ENCODE measurements at regions not wholly inside any gene's neighbourhood (a gene's known extent, or its start where the extent isn't known, plus 50 kb on each side); places are given as distances from the start of the nearest gene placed in this dataset.

DNA sequence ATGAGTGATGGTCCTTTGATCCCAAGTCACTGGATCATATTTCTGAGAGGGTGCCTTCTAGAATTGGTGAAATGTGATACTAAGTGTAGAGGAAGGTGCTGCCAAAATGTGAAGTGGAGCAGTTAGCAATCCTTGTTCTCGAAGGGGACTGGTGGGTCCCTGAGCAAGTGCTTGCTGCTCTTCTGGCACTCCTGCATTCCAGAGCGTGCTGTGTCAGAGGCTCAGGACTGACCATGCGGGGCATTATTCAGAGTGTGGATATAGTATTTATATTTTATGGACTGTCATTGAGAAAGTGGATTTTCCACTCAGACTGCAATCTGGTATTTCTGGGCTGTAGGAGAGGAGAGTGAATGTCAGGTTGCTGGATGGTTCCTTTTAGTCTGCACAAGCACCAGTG, 152.6 kb upstream of the KL start:
- Histone ChIP-seq H3K27me3 (ENCODE audit: control insufficient read depth in 1 of 2, insufficient read depth in 2 of 2, low read length in 2 of 2) (no peaks in the 10 kb centered on the region), H3K4me1 (ENCODE audit: control insufficient read depth, insufficient read depth, low read length) (no peaks in the 10 kb centered on the region), H3K9me3 (ENCODE audit: control insufficient read depth in 2 of 2, low read length in 2 of 2) (peaks cover 9 to 13% of the 10 kb centered on the region in 2 donors), H3K4me3 (ENCODE audit: low read length in 2 of 2) (no peak overlapping the region), H3K9ac (ENCODE audit: low read length in 2 of 2) (no peak overlapping the region), H3K27ac (ENCODE audit: low read length) (no peak overlapping the region), H3K36me3 (ENCODE audit: control insufficient read depth in 2 of 2, insufficient read depth in 2 of 2, low read length in 2 of 2) (no peaks in the 10 kb centered on the region)

DNA sequence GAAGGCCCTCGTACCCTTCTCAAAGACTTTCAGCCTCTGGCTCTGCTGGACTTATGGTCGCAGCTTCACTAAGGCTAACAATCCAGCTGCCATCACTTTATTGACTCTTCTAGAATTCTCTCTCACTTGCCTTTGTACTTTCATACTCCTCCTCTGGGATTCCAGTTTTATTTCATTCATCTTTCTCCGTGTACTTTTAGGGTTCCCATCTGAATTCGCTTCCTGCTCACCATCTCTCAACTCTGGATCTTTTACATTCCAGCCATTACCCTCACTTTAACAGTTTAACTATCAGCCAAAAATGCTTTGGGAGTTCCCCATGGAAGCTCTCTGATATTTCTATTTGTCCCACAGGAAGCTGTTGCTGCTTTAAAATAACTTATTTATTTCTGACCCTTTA, 149.3 kb upstream of the KL start:
- Histone ChIP-seq H3K27me3 (ENCODE audit: control insufficient read depth in 1 of 2, insufficient read depth in 2 of 2, low read length in 2 of 2) (no peaks in the 10 kb centered on the region), H3K4me1 (ENCODE audit: control insufficient read depth, insufficient read depth, low read length) (no peaks in the 10 kb centered on the region), H3K9me3 (ENCODE audit: control insufficient read depth in 2 of 2, low read length in 2 of 2) (peaks cover 1 to 3% of the 10 kb centered on the region in 2 donors), H3K9ac (ENCODE audit: low read length in 2 of 2) (no peak overlapping the region), H3K27ac (ENCODE audit: low read length) (no peak overlapping the region), H3K36me3 (ENCODE audit: control insufficient read depth in 2 of 2, insufficient read depth in 2 of 2, low read length in 2 of 2) (no peaks in the 10 kb centered on the region), H3K4me3 (ENCODE audit: low read length in 2 of 2) (no peak overlapping the region)

DNA sequence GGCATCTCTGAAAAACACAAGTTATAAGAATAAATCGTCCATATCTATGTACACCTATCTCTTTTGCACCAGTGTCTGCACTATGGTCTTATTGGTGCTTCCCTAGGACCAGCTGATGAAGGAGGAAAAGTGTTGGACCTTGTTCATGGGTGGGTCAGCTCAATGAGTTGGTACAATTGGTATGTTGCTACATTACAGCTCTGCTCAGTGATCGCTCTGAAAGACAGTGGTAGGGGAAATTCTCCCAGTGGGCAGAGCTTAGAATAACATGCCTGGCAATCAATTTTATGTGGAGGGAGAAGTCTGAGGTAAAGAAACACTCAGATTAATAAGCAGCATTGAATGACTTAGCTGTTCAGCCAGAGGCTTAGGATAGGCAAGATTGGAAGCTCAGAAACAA, 138.7 kb upstream of the KL start:
- H3K4me3 ChIP-seq (ENCODE audit: low read length in 2 of 2) = no peak overlapping the region
- H3K4me1 ChIP-seq (ENCODE audit: control insufficient read depth, insufficient read depth, low read length) = peaks cover 14% of the 10 kb centered on the region
- H3K27me3 ChIP-seq (ENCODE audit: control insufficient read depth in 1 of 2, insufficient read depth in 2 of 2, low read length in 2 of 2) = no peaks in the 10 kb centered on the region
- H3K9me3 ChIP-seq (ENCODE audit: control insufficient read depth in 2 of 2, low read length in 2 of 2) = no peaks in the 10 kb centered on the region
- H3K9ac ChIP-seq (ENCODE audit: low read length in 2 of 2) = no peak overlapping the region
- no peak overlapping the region for H3K27ac ChIP-seq (ENCODE audit: low read length)
- no peaks in the 10 kb centered on the region for H3K36me3 ChIP-seq (ENCODE audit: control insufficient read depth in 2 of 2, insufficient read depth in 2 of 2, low read length in 2 of 2)

DNA sequence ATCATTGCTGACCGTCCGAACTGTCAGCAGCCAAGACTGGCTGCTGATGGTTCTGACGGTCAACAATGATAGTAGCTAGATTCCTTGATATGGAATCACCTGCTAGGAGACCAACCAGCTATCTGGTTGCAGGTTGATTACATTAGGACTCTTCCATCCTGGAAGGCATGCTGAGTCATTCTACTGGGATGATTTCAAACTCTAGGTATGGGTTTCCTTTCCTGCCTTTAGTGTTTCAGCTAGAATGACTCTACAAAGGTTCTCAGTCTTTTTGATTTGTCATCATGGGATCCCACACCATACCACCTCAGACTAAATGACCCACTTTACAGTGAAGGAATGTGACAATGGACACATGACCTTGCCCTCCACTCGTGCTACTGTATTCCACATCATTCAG, 138.1 kb upstream of the KL start:
- H3K36me3 ChIP-seq (ENCODE audit: control insufficient read depth in 2 of 2, insufficient read depth in 2 of 2, low read length in 2 of 2) = no peaks in the 10 kb centered on the region
- no peak overlapping the region for H3K4me3 ChIP-seq (ENCODE audit: low read length in 2 of 2)
- H3K27me3 ChIP-seq (ENCODE audit: control insufficient read depth in 1 of 2, insufficient read depth in 2 of 2, low read length in 2 of 2) = no peaks in the 10 kb centered on the region
- no peak overlapping the region for H3K27ac ChIP-seq (ENCODE audit: low read length)
- no peaks in the 10 kb centered on the region for H3K9me3 ChIP-seq (ENCODE audit: control insufficient read depth in 2 of 2, low read length in 2 of 2)
- H3K4me1 ChIP-seq (ENCODE audit: control insufficient read depth, insufficient read depth, low read length) = peaks cover 14% of the 10 kb centered on the region
- H3K9ac ChIP-seq (ENCODE audit: low read length in 2 of 2) = no peak overlapping the region

DNA sequence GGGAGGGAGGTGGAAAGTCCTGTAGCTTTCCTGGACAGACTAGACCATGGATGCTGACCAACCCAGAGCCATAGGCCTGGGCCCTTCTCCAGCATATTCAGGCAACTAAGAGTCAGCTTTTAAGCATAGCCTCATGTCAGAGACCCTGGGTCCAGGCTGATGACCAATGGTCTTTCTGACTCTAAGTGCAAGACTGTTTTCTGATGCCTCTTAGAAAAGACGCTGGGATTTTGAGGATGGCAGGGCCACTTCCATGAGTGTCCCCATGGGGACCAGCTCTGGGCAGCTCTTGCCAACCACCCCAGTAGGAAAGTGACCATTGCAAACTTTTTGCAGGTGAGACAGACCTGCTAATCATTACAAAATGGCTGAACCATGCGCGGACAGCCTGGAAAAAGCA, 135.6 kb upstream of the KL start:
- Histone ChIP-seq H3K36me3 (ENCODE audit: control insufficient read depth in 2 of 2, insufficient read depth in 2 of 2, low read length in 2 of 2) (no peaks in the 10 kb centered on the region), H3K27me3 (ENCODE audit: control insufficient read depth in 1 of 2, insufficient read depth in 2 of 2, low read length in 2 of 2) (no peaks in the 10 kb centered on the region), H3K4me3 (ENCODE audit: low read length in 2 of 2) (no peak overlapping the region), H3K9me3 (ENCODE audit: control insufficient read depth in 2 of 2, low read length in 2 of 2) (no peaks in the 10 kb centered on the region), H3K9ac (ENCODE audit: low read length in 2 of 2) (no peak overlapping the region), H3K4me1 (ENCODE audit: control insufficient read depth, insufficient read depth, low read length) (peaks cover 14% of the 10 kb centered on the region), H3K27ac (ENCODE audit: low read length) (peak overlapping the region; percentile 31)

DNA sequence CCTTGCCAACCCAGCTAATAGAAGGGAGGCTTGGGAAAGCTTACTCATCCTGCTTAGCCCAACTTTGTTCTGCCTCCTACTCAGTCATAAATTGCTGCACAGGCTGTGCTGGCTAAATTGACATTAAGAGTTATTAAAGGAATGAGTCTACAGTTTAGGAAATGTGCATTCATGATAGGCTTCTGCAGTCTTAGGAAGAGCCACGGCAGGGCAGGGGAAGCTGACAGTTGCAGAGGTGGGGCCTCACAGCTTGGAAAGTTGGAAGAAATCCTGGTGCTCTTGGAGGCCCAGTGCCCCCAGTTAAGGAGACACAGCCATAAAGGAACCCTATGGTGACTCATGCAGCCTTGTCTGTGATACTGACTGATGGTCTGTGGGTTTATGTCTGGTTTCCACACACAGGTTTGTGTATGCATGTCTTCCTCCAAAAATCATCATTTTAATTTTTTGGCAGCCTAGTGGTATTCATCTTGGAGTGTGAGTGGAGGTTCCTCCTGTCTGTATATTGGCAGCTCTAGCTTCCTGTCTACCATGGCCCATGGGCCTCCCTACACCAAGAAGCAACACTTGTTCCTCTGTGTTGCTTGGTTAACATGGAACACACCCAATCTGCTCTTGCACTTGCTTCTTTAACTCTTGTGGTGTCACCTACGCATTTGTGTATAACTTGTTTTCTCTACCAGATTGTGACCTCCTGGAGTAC, 135.0 kb upstream of the KL start:
- Histone ChIP-seq H3K9me3 (ENCODE audit: control insufficient read depth in 2 of 2, low read length in 2 of 2) (no peaks in the 10 kb centered on the region), H3K27ac (ENCODE audit: low read length) (peak overlapping the region; percentile 31), H3K27me3 (ENCODE audit: control insufficient read depth in 1 of 2, insufficient read depth in 2 of 2, low read length in 2 of 2) (no peaks in the 10 kb centered on the region), H3K4me1 (ENCODE audit: control insufficient read depth, insufficient read depth, low read length) (peaks cover 14% of the 10 kb centered on the region), H3K9ac (ENCODE audit: low read length in 2 of 2) (no peak overlapping the region), H3K36me3 (ENCODE audit: control insufficient read depth in 2 of 2, insufficient read depth in 2 of 2, low read length in 2 of 2) (no peaks in the 10 kb centered on the region), H3K4me3 (ENCODE audit: low read length in 2 of 2) (no peak overlapping the region)

DNA sequence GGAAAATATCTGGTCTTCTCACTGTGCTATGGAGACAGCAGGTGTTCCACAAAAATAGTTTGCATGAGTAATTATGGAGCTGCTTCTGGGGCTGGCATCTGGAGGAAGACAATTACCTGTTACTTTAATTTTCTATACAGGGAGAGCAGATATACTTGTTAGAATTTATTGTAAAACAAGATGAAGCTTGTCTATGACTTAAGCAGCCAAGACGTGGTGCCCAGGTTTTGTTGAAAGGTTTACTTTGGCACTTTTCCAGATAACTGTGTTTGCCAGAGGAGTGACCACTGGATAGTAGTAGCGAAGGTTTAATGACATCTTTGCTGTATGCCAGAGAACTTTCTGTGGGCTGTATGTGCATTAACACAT, 134.5 kb upstream of the KL start:
- no peak overlapping the region for H3K4me3 ChIP-seq (ENCODE audit: low read length in 2 of 2)
- no peaks in the 10 kb centered on the region for H3K27me3 ChIP-seq (ENCODE audit: control insufficient read depth in 1 of 2, insufficient read depth in 2 of 2, low read length in 2 of 2)
- no peak overlapping the region for H3K9ac ChIP-seq (ENCODE audit: low read length in 2 of 2)
- no peaks in the 10 kb centered on the region for H3K9me3 ChIP-seq (ENCODE audit: control insufficient read depth in 2 of 2, low read length in 2 of 2)
- peaks cover 14% of the 10 kb centered on the region for H3K4me1 ChIP-seq (ENCODE audit: control insufficient read depth, insufficient read depth, low read length)
- no peak overlapping the region for H3K27ac ChIP-seq (ENCODE audit: low read length)
- no peaks in the 10 kb centered on the region for H3K36me3 ChIP-seq (ENCODE audit: control insufficient read depth in 2 of 2, insufficient read depth in 2 of 2, low read length in 2 of 2)

DNA sequence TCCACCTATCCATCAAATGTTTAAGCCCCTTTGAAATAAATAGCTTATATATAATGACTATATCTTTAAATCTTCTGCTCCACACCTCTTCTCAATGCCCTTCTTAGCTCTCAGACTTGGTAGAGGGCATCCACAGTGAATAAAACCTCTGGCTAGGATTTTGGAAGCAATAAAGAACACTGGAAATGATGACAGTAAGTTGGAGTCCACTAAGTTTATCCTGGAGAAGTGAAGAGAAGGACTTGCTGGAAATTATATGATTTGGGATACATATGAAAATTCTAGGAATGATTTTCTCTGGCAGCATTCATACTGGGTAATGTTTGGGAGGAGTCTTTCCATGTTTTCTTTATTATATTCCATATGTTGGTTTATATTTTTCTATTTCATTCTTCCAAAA, 133.5 kb upstream of the KL start:
- Histone ChIP-seq H3K36me3 (ENCODE audit: control insufficient read depth in 2 of 2, insufficient read depth in 2 of 2, low read length in 2 of 2) (no peaks in the 10 kb centered on the region), H3K9me3 (ENCODE audit: control insufficient read depth in 2 of 2, low read length in 2 of 2) (peaks cover 2 to 6% of the 10 kb centered on the region in 2 donors), H3K4me1 (ENCODE audit: control insufficient read depth, insufficient read depth, low read length) (peaks cover 14% of the 10 kb centered on the region), H3K27me3 (ENCODE audit: control insufficient read depth in 1 of 2, insufficient read depth in 2 of 2, low read length in 2 of 2) (no peaks in the 10 kb centered on the region), H3K4me3 (ENCODE audit: low read length in 2 of 2) (no peak overlapping the region), H3K9ac (ENCODE audit: low read length in 2 of 2) (no peak overlapping the region), H3K27ac (ENCODE audit: low read length) (no peak overlapping the region)

DNA sequence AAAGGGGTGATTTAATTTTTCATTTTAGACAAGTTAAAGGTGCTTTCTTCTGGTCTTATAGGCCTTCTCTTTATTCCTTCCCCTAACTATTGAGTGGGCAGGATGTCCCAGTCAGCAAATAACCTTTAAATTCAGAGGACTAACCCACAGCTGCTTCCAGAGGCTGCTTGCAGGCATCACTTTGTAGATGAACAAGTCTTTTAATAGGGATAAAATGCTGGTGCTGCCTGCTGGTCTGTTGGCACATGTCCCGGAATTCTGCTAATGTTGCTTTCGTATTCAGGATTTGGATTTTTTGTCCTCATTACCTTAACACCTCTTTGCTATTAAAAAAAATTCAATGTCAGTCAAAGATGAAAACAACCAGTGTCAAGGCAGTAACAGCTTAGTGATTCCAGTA, 132.7 kb upstream of the KL start:
- peaks cover 14% of the 10 kb centered on the region for H3K4me1 ChIP-seq (ENCODE audit: control insufficient read depth, insufficient read depth, low read length)
- no peak overlapping the region for H3K27ac ChIP-seq (ENCODE audit: low read length)
- no peak overlapping the region for H3K9ac ChIP-seq (ENCODE audit: low read length in 2 of 2)
- H3K36me3 ChIP-seq (ENCODE audit: control insufficient read depth in 2 of 2, insufficient read depth in 2 of 2, low read length in 2 of 2) = no peaks in the 10 kb centered on the region
- no peak overlapping the region for H3K4me3 ChIP-seq (ENCODE audit: low read length in 2 of 2)
- no peaks in the 10 kb centered on the region for H3K27me3 ChIP-seq (ENCODE audit: control insufficient read depth in 1 of 2, insufficient read depth in 2 of 2, low read length in 2 of 2)
- H3K9me3 ChIP-seq (ENCODE audit: control insufficient read depth in 2 of 2, low read length in 2 of 2) = peaks cover 6 to 10% of the 10 kb centered on the region in 2 donors

DNA sequence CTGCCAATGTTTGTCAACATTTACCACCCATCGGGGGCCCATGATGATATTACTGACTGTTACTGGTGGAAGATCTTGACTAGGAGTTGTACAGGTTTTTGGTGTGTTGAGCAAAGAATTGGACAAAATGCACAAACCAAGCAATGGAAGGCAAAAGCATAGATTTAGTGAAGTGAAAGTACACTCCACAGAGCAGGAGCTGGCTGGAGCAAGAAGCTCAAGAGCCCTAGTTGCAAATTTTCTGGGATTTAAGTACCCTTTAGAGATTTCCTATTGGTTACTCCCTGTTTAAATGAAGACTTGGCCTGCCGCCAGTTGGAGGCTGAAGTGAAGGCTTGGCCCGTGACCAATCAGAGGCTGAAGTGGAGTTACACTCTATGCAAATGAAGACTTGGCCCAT, 128.6 kb upstream of the KL start:
- no peak overlapping the region for H3K27ac ChIP-seq (ENCODE audit: low read length)
- no peak overlapping the region for H3K4me3 ChIP-seq (ENCODE audit: low read length in 2 of 2)
- peaks cover 3% of the 10 kb centered on the region for H3K4me1 ChIP-seq (ENCODE audit: control insufficient read depth, insufficient read depth, low read length)

DNA sequence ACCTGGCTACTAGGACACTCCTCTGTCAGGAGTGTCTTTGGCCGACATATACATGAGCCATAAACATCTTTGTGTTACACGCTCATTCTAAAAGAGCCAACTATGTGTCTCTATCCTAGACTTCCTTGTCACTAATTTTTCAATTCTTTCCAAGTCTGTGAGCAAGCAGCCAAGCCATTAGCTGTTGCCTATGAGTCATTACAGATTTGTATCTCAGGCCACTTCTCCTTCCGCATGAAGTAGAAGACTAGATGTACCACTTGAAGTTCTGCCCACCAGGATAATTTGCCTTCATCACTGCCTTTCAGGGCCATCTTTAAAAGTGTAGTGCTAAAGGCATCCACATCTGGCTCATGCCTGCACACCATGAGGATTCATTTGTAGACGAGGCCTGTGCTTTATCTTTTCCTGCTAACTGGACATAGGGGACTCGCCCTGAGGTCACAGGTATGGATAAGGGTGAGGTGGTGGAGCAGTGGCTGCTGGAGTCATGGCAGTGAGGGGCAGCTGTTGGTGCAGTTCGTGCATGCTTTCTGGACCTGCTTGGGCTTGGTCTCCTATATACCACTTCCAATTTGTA, 126.1 kb upstream of the KL start:
- H3K9me3 ChIP-seq (ENCODE audit: control insufficient read depth in 2 of 2, low read length in 2 of 2) = peaks cover 6 to 10% of the 10 kb centered on the region in 2 donors
- no peak overlapping the region for H3K27ac ChIP-seq (ENCODE audit: low read length)
- peaks cover 3% of the 10 kb centered on the region for H3K4me1 ChIP-seq (ENCODE audit: control insufficient read depth, insufficient read depth, low read length)
- no peaks in the 10 kb centered on the region for H3K36me3 ChIP-seq (ENCODE audit: control insufficient read depth in 2 of 2, insufficient read depth in 2 of 2, low read length in 2 of 2)
- no peak overlapping the region for H3K9ac ChIP-seq (ENCODE audit: low read length in 2 of 2)
- no peak overlapping the region for H3K4me3 ChIP-seq (ENCODE audit: low read length in 2 of 2)
- no peaks in the 10 kb centered on the region for H3K27me3 ChIP-seq (ENCODE audit: control insufficient read depth in 1 of 2, insufficient read depth in 2 of 2, low read length in 2 of 2)

More for the DNA sequence above, 128.6 kb upstream of the KL start:
- Histone ChIP-seq H3K36me3 (ENCODE audit: control insufficient read depth in 2 of 2, insufficient read depth in 2 of 2, low read length in 2 of 2) (no peaks in the 10 kb centered on the region), H3K9me3 (ENCODE audit: control insufficient read depth in 2 of 2, low read length in 2 of 2) (peaks cover 6 to 10% of the 10 kb centered on the region in 2 donors), H3K27me3 (ENCODE audit: control insufficient read depth in 1 of 2, insufficient read depth in 2 of 2, low read length in 2 of 2) (no peaks in the 10 kb centered on the region), H3K9ac (ENCODE audit: low read length in 2 of 2) (no peak overlapping the region)
